GM23338 (cell line): ENCODE measurements at regions not wholly inside any gene's neighbourhood (a gene's known extent, or its start where the extent isn't known, plus 50 kb on each side); places are given as distances from the start of the nearest gene placed in this dataset.

Experiments used
- ATAC-seq: fragments of 200-7000 bp; cut with Tn5 transposase; 3 replicates; pipeline ENCODE4 v1.9.1; 2020
- DNase-seq: peaks from one replicate; pipeline ENCODE4 v3.0.0-alpha.2; 2015; ENCODE audit warnings: low spot score
- H2AFZ ChIP-seq: fragments of 200-600 bp; sonication (generic); 2 replicates; pipeline ENCODE4 v1.8.0; 2016; ENCODE audit warnings: antibody characterized with exemption, mild to moderate bottlenecking, moderate library complexity
- H3F3A ChIP-seq: fragments of 200-600 bp; sonication (generic); replicated peaks from 2 replicates; pipeline ENCODE4 v1.8.0; 2017; ENCODE audit warnings: antibody characterized with exemption, mixed run types, low read depth
- H3K27ac ChIP-seq: fragments of 200-600 bp; sonication (generic); 2 replicates; pipeline ENCODE4 v1.6.1; 2016; ENCODE audit warnings: low read depth
- H3K27me3 ChIP-seq: fragments of 200-600 bp; sonication (generic); 2 replicates; pipeline ENCODE4 v1.8.0; 2016; ENCODE audit warnings: mild to moderate bottlenecking, mixed run types, moderate library complexity; ENCODE audit not compliant: insufficient read depth
- H3K36me3 ChIP-seq: fragments of 200-600 bp; sonication (generic); 2 replicates; pipeline ENCODE4 v1.8.0; 2016; ENCODE audit warnings: mild to moderate bottlenecking; ENCODE audit not compliant: insufficient read depth
- H3K4me1 ChIP-seq: fragments of 200-600 bp; sonication (generic); 2 replicates; pipeline ENCODE4 v1.8.0; 2016; ENCODE audit warnings: mild to moderate bottlenecking, moderate library complexity; ENCODE audit not compliant: insufficient read depth
- H3K4me2 ChIP-seq: fragments of 200-600 bp; sonication (generic); 2 replicates; pipeline ENCODE4 v1.7.1; 2017; ENCODE audit warnings: mixed run types
- H3K4me3 ChIP-seq: fragments of 200-600 bp; sonication (generic); 2 replicates; pipeline ENCODE4 v1.6.1; 2016; ENCODE audit warnings: mixed run types
- H3K79me2 ChIP-seq: fragments of 200-600 bp; sonication (generic); replicated peaks from 2 replicates; pipeline ENCODE4 v1.8.0; 2017; ENCODE audit warnings: mild to moderate bottlenecking; ENCODE audit not compliant: insufficient read depth
- H3K9me2 ChIP-seq: fragments of 200-600 bp; sonication (generic); 2 replicates; pipeline ENCODE4 v1.8.0; 2017; ENCODE audit not compliant: insufficient read depth
- H4K20me1 ChIP-seq: fragments of 200-600 bp; sonication (generic); replicated peaks from 2 replicates; pipeline ENCODE4 v1.8.0; 2017; ENCODE audit warnings: mild to moderate bottlenecking; ENCODE audit not compliant: insufficient read depth
- H3K27ac Mint-ChIP-seq: 2 replicates; pipeline ENCODE4 v1.8.0; 2020; ENCODE audit warnings: inconsistent platforms, mild to moderate bottlenecking, moderate library complexity, mixed read lengths
- H3K27me3 Mint-ChIP-seq: 3 replicates; pipeline ENCODE4 v1.8.0; 2022; ENCODE audit warnings: low read depth, mild to moderate bottlenecking, moderate library complexity, mixed read lengths, inconsistent platforms; ENCODE audit not compliant: insufficient read depth, poor library complexity
- H3K36me3 Mint-ChIP-seq: 3 replicates; pipeline ENCODE4 v1.8.0; 2021; ENCODE audit warnings: low read depth, mild to moderate bottlenecking, inconsistent platforms, moderate library complexity, mixed read lengths
- H3K4me1 Mint-ChIP-seq: 3 replicates; pipeline ENCODE4 v1.8.0; 2020; ENCODE audit warnings: mild to moderate bottlenecking, inconsistent platforms, mixed read lengths
- H3K4me3 Mint-ChIP-seq: 3 replicates; pipeline ENCODE4 v1.8.0; 2021; ENCODE audit warnings: moderate library complexity, mild to moderate bottlenecking, inconsistent platforms, mixed read lengths
- H3K9me3 Mint-ChIP-seq: 3 replicates; pipeline ENCODE4 v1.8.0; 2020; ENCODE audit warnings: moderate library complexity, mild to moderate bottlenecking, inconsistent platforms, mixed read lengths
- CREB1 ChIP-seq: fragments of 250-450 bp; sonication (Bioruptor Pico); IDR thresholded peaks from 2 replicates; pipeline ENCODE4 v1.5.0; 2020; ENCODE audit warnings: low read depth, mild to moderate bottlenecking, moderate library complexity
- EZH2 ChIP-seq: fragments of 200-600 bp; sonication (generic); IDR thresholded peaks from one replicate; pipeline ENCODE4 v1.8.0; 2017; ENCODE audit warnings: antibody characterized with exemption, mild to moderate bottlenecking, low read depth; ENCODE audit not compliant: unreplicated experiment
- EZH2phosphoT487 ChIP-seq: fragments of 200-600 bp; sonication (generic); IDR thresholded peaks from one replicate; pipeline ENCODE4 v1.8.1; 2018; ENCODE audit warnings: antibody characterized with exemption; ENCODE audit not compliant: unreplicated experiment
- ZNF114 ChIP-seq: fragments of 250-450 bp; sonication (Bioruptor Pico); IDR thresholded peaks from 2 replicates; pipeline ENCODE4 v1.5.0; 2020; ENCODE audit warnings: mild to moderate bottlenecking, moderate library complexity
- ZNF331 ChIP-seq: fragments of 250-450 bp; sonication (Bioruptor Pico); IDR thresholded peaks from 2 replicates; pipeline ENCODE4 v1.5.0; 2020; ENCODE audit warnings: low read depth, mild to moderate bottlenecking, moderate library complexity
- TF ChIP-seq, protein P1 (sequence below): IDR thresholded peaks from one replicate; pipeline ENCODE4 v1.6.1; 2018; ENCODE audit warnings: antibody characterized with exemption; ENCODE audit not compliant: unreplicated experiment
- TF ChIP-seq, protein P2 (sequence below), 2 experiments: fragments of 200-600 bp in 1 of 2; sonication (generic) in 1 of 2; conservative IDR thresholded peaks; 2 replicates each; pipeline versions ENCODE4 v1.5.1 to v1.6.1; 2016 to 2017; ENCODE audit warnings: antibody characterized with exemption in 2 of 2, low read depth in 2 of 2, mild to moderate bottlenecking in 2 of 2, moderate library complexity in 1 of 2
- TF ChIP-seq, protein P3 (sequence below): fragments of 250-450 bp; sonication (Bioruptor Pico); IDR thresholded peaks from 2 replicates; pipeline ENCODE4 v1.5.0; 2020; ENCODE audit warnings: mild to moderate bottlenecking, moderate library complexity

DNA sequence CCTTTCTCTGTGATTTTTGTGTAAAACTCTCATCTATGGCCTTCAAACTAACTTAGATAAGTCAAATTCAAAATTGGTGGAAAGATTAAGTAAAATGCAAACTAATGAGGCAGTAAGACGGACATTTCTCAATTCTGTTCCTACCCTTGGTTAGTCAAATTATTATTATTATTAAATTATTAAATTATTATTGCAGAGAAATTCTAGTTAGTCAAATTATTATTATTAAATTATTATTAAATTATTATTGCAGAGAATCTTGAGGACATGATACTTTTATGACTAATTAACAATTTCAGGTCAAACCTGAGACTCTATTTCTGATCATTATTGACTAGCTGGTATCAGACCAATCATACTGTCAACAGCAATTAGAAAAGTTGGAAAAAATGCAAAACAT lies 845.0 kb upstream of the NECTIN3 start:
- H3F3A ChIP-seq = no peaks in the 10 kb centered on the region
- H3K79me2 ChIP-seq = no peaks in the 10 kb centered on the region
- H3K4me1 ChIP-seq = peaks cover 3% of the 10 kb centered on the region; the same call in 1 of the 2 replicates
- H3K27ac ChIP-seq = no peak overlapping the region
- H3K36me3 Mint-ChIP-seq = no peaks in the 10 kb centered on the region
- DNase-seq (no peak), ATAC-seq (no peak)
- H3K9me3 Mint-ChIP-seq = no peaks in the 10 kb centered on the region
- peaks cover 2% of the 10 kb centered on the region for H3K27me3 Mint-ChIP-seq
- H4K20me1 ChIP-seq = no peaks in the 10 kb centered on the region
- peaks cover 4% of the 10 kb centered on the region for H3K9me2 ChIP-seq
- no peak overlapping the region for H2AFZ ChIP-seq
- TF ChIP-seq ZNF331 (CRISPR knock-in tag) (no peak), CREB1 (CRISPR knock-in tag) (no peak), ZNF114 (CRISPR knock-in tag) (no peak), EZH2phosphoT487 (no peak), EZH2 (no peak)
- TF ChIP-seq, protein P1, sequence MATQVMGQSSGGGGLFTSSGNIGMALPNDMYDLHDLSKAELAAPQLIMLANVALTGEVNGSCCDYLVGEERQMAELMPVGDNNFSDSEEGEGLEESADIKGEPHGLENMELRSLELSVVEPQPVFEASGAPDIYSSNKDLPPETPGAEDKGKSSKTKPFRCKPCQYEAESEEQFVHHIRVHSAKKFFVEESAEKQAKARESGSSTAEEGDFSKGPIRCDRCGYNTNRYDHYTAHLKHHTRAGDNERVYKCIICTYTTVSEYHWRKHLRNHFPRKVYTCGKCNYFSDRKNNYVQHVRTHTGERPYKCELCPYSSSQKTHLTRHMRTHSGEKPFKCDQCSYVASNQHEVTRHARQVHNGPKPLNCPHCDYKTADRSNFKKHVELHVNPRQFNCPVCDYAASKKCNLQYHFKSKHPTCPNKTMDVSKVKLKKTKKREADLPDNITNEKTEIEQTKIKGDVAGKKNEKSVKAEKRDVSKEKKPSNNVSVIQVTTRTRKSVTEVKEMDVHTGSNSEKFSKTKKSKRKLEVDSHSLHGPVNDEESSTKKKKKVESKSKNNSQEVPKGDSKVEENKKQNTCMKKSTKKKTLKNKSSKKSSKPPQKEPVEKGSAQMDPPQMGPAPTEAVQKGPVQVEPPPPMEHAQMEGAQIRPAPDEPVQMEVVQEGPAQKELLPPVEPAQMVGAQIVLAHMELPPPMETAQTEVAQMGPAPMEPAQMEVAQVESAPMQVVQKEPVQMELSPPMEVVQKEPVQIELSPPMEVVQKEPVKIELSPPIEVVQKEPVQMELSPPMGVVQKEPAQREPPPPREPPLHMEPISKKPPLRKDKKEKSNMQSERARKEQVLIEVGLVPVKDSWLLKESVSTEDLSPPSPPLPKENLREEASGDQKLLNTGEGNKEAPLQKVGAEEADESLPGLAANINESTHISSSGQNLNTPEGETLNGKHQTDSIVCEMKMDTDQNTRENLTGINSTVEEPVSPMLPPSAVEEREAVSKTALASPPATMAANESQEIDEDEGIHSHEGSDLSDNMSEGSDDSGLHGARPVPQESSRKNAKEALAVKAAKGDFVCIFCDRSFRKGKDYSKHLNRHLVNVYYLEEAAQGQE = no peak
- TF ChIP-seq, protein P2, sequence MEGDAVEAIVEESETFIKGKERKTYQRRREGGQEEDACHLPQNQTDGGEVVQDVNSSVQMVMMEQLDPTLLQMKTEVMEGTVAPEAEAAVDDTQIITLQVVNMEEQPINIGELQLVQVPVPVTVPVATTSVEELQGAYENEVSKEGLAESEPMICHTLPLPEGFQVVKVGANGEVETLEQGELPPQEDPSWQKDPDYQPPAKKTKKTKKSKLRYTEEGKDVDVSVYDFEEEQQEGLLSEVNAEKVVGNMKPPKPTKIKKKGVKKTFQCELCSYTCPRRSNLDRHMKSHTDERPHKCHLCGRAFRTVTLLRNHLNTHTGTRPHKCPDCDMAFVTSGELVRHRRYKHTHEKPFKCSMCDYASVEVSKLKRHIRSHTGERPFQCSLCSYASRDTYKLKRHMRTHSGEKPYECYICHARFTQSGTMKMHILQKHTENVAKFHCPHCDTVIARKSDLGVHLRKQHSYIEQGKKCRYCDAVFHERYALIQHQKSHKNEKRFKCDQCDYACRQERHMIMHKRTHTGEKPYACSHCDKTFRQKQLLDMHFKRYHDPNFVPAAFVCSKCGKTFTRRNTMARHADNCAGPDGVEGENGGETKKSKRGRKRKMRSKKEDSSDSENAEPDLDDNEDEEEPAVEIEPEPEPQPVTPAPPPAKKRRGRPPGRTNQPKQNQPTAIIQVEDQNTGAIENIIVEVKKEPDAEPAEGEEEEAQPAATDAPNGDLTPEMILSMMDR (conservative IDR thresholded peaks at IDR 0.05; ENCODE audit: low read depth in 2 of 2) = no peak
- TF ChIP-seq, protein P3, sequence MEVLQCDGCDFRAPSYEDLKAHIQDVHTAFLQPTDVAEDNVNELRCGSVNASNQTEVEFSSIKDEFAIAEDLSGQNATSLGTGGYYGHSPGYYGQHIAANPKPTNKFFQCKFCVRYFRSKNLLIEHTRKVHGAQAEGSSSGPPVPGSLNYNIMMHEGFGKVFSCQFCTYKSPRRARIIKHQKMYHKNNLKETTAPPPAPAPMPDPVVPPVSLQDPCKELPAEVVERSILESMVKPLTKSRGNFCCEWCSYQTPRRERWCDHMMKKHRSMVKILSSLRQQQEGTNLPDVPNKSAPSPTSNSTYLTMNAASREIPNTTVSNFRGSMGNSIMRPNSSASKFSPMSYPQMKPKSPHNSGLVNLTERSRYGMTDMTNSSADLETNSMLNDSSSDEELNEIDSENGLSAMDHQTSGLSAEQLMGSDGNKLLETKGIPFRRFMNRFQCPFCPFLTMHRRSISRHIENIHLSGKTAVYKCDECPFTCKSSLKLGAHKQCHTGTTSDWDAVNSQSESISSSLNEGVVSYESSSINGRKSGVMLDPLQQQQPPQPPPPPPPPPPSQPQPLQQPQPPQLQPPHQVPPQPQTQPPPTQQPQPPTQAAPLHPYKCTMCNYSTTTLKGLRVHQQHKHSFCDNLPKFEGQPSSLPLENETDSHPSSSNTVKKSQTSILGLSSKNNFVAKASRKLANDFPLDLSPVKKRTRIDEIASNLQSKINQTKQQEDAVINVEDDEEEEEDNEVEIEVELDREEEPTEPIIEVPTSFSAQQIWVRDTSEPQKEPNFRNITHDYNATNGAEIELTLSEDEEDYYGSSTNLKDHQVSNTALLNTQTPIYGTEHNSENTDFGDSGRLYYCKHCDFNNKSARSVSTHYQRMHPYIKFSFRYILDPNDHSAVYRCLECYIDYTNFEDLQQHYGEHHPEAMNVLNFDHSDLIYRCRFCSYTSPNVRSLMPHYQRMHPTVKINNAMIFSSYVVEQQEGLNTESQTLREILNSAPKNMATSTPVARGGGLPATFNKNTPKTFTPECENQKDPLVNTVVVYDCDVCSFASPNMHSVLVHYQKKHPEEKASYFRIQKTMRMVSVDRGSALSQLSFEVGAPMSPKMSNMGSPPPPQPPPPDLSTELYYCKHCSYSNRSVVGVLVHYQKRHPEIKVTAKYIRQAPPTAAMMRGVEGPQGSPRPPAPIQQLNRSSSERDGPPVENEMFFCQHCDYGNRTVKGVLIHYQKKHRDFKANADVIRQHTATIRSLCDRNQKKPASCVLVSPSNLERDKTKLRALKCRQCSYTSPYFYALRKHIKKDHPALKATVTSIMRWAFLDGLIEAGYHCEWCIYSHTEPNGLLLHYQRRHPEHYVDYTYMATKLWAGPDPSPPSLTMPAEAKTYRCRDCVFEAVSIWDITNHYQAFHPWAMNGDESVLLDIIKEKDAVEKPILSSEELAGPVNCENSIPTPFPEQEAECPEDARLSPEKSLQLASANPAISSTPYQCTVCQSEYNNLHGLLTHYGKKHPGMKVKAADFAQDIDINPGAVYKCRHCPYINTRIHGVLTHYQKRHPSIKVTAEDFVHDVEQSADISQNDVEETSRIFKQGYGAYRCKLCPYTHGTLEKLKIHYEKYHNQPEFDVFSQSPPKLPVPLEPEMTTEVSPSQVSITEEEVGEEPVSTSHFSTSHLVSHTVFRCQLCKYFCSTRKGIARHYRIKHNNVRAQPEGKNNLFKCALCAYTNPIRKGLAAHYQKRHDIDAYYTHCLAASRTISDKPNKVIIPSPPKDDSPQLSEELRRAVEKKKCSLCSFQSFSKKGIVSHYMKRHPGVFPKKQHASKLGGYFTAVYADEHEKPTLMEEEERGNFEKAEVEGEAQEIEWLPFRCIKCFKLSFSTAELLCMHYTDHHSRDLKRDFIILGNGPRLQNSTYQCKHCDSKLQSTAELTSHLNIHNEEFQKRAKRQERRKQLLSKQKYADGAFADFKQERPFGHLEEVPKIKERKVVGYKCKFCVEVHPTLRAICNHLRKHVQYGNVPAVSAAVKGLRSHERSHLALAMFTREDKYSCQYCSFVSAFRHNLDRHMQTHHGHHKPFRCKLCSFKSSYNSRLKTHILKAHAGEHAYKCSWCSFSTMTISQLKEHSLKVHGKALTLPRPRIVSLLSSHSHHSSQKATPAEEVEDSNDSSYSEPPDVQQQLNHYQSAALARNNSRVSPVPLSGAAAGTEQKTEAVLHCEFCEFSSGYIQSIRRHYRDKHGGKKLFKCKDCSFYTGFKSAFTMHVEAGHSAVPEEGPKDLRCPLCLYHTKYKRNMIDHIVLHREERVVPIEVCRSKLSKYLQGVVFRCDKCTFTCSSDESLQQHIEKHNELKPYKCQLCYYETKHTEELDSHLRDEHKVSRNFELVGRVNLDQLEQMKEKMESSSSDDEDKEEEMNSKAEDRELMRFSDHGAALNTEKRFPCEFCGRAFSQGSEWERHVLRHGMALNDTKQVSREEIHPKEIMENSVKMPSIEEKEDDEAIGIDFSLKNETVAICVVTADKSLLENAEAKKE (CRISPR knock-in tag) = no peak
- H3K27me3 ChIP-seq = no peaks in the 10 kb centered on the region
- H3K4me3 Mint-ChIP-seq = no peak overlapping the region
- peaks cover 3% of the 10 kb centered on the region; the same call in 2 of the 3 replicates for H3K4me1 Mint-ChIP-seq
- H3K4me3 ChIP-seq = no peak overlapping the region
- H3K36me3 ChIP-seq = no peaks in the 10 kb centered on the region
- no peak overlapping the region for H3K4me2 ChIP-seq
- H3K27ac Mint-ChIP-seq = no peak overlapping the region
